HK-2 (cell line): ENCODE measurements at regions not wholly inside any gene's neighbourhood (a gene's known extent, or its start where the extent isn't known, plus 50 kb on each side); places are given as distances from the start of the nearest gene placed in this dataset.

Experiments used
- DNase-seq: peaks from one replicate; pipeline ENCODE4 v3.0.0-alpha.2; 2018; ENCODE audit not compliant: unreplicated experiment

GRCh38 chr16:86864586-86864985, 286.2 kb downstream of the FOXL1 start:
- no peak for DNase-seq

GRCh38 chr16:86865851-86866662, 287.7 kb downstream of the FOXL1 start:
- DNase-seq, result no peak

- no peak for DNase-seq
Observed at GRCh38 chr16:86866986-86867722, 288.8 kb downstream of the FOXL1 start.

- no peak for DNase-seq
Observed at GRCh38 chr16:86868070-86868469, 289.7 kb downstream of the FOXL1 start.

GRCh38 chr16:86868786-86869185, 290.4 kb downstream of the FOXL1 start:
- no peak for DNase-seq

- DNase-seq, result no peak
Observed at GRCh38 chr16:86869288-86870022, 291.1 kb downstream of the FOXL1 start.

GRCh38 chr16:86870380-86870779, 292.0 kb downstream of the FOXL1 start:
- DNase-seq, result no peak

- DNase-seq, result no peak
Observed at GRCh38 chr16:86872131-86872530, 293.8 kb downstream of the FOXL1 start.

GRCh38 chr16:86872833-86873232, 294.5 kb downstream of the FOXL1 start:
- DNase-seq, result no peak

- DNase-seq, result peak; percentile 8
Observed at GRCh38 chr16:86874141-86874540, 295.8 kb downstream of the FOXL1 start.

GRCh38 chr16:86876499-86876898, 298.1 kb downstream of the FOXL1 start:
- DNase-seq, result no peak

- DNase-seq, result no peak
Observed at GRCh38 chr16:86877108-86877507, 298.8 kb downstream of the FOXL1 start.

- DNase-seq, result no peak
Observed at GRCh38 chr16:86877835-86878234, 299.5 kb downstream of the FOXL1 start.

GRCh38 chr16:86878236-86879080, 300.1 kb downstream of the FOXL1 start:
- DNase-seq, result no peak

GRCh38 chr16:86879268-86879667, 300.9 kb downstream of the FOXL1 start:
- no peak for DNase-seq

GRCh38 chr16:86880316-86881117, 302.2 kb downstream of the FOXL1 start:
- DNase-seq, result no peak

- no peak for DNase-seq
Observed at GRCh38 chr16:86881118-86881510, 302.8 kb downstream of the FOXL1 start.

GRCh38 chr16:86881861-86882273, 303.5 kb downstream of the FOXL1 start:
- DNase-seq, result no peak

- peak; percentile 56 for DNase-seq
Observed at GRCh38 chr16:86882586-86883280, 304.4 kb downstream of the FOXL1 start.
